ENCODE measurements at regions not wholly inside any gene's neighbourhood (a gene's known extent, or its start where the extent isn't known, plus 50 kb on each side); places are given as distances from the start of the nearest gene placed in this dataset.

GRCh38 chr11:111438846-111439520, 59.9 kb upstream of the POU2AF1 start:
- FAIRE-seq, result no peak
- H3K9ac ChIP-seq (ENCODE audit: control insufficient read depth, insufficient read depth, low read length), result no peak overlapping the region; the same call in 1 of the 2 replicates
- no peak for DNase-seq (ENCODE audit: low read depth, low spot score)
- ChIA-PET RAD21 (ENCODE audit: unreplicated experiment) (interaction anchor here (0.6 to 1.9 kb wide), 3 partner anchors 11 to 156 kb away, joined by 3 to 8 read pairs (median 3); no protein-coding TSS in a partner anchor), SMC1A (ENCODE audit: uncharacterized antibody, unreplicated experiment) (interaction anchor here (1.1 to 4.4 kb wide), 7 partner anchors 7 to 162 kb away, joined by 3 to 33 read pairs (median 5); no protein-coding TSS in a partner anchor), CTCF (interaction anchor here (0.6 to 6.8 kb wide), 9 partner anchors 8 to 156 kb away, joined by 3 to 72 read pairs (median 5); no protein-coding TSS in a partner anchor), POLR2A (interaction anchor here (1.7 to 2.7 kb wide), 2 partner anchors 7 to 11 kb away, joined by 3 to 13 read pairs; no protein-coding TSS in a partner anchor)
- no peak overlapping the region for H3K27ac ChIP-seq (ENCODE audit: control insufficient read depth, insufficient read depth)
- 14% methylated on average over 11 of the region's 11 CpGs for WGBS (ENCODE audit: insufficient coverage, insufficient replicate concordance, low lambda C conversion rate, missing lambda C conversion rate)
- H3K79me2 ChIP-seq (ENCODE audit: control insufficient read depth, insufficient read depth, low read length), result no peaks in the 10 kb centered on the region
- ATAC-seq, result peak; percentile 27; the same call in 2 of the 3 replicates
- in situ Hi-C loops (cut with MboI), result no loop called here
- no peaks in the 10 kb centered on the region for H3K36me3 ChIP-seq (ENCODE audit: control insufficient read depth in 2 of 2, insufficient read depth in 2 of 2, low read length in 1 of 2)
- intact Hi-C loops (cut with micrococcal nuclease; ENCODE audit: unreplicated experiment), result no loop called here
- no peaks in the 10 kb centered on the region; a peak in 1 of 4 replicates for H3K27me3 ChIP-seq (replicated peaks in 1 of 2; ENCODE audit: control insufficient read depth in 2 of 2, insufficient read depth in 2 of 2, low read length in 1 of 2)
- no peak overlapping the region for H3K4me2 ChIP-seq (ENCODE audit: control insufficient read depth, insufficient read depth)
- no peaks in the 10 kb centered on the region; the same call in 1 of the 2 replicates for H3K4me1 ChIP-seq (ENCODE audit: control insufficient read depth, insufficient read depth, low read length)
- H4K20me1 ChIP-seq (ENCODE audit: control insufficient read depth, insufficient read depth), result no peaks in the 10 kb centered on the region
- H2AFZ ChIP-seq (ENCODE audit: control insufficient read depth, low read depth, low read length), result no peak overlapping the region
- no peak overlapping the region for H3K4me3 ChIP-seq
- BruUV-seq (replicated peaks), result no TSS peak
- H3K9me3 ChIP-seq (replicated peaks; ENCODE audit: control insufficient read depth, insufficient read depth, low read length), result no peaks in the 10 kb centered on the region
- TF ChIP-seq KAT2A (conservative IDR thresholded peaks at IDR 0.05; ENCODE audit: control insufficient read depth, low read depth, low read length) (no peak), PML (IDR thresholded peaks at IDR 0.05; ENCODE audit: low read length) (no peak), POLR2AphosphoS2 (IDR thresholded peaks at IDR 0.05; ENCODE audit: low read depth, low read length) (no peak), PRDM15 (CRISPR knock-in tag; IDR thresholded peaks at IDR 0.05) (no peak), HSF1 (IDR thresholded peaks at IDR 0.05; ENCODE audit: low read depth, low read length) (no peak), BHLHE40 (IDR thresholded peaks at IDR 0.05; ENCODE audit: borderline replicate concordance in 1 of 2, low read depth in 2 of 2, low read length in 1 of 2) (no peak), KLF5 (IDR thresholded peaks at IDR 0.05; ENCODE audit: partially characterized antibody) (no peak), SRF (IDR thresholded peaks at IDR 0.05; ENCODE audit: low read depth in 2 of 2, low read length in 2 of 2) (no peak), YBX1 (IDR thresholded peaks at IDR 0.05) (no peak), USF1 (IDR thresholded peaks at IDR 0.05; ENCODE audit: borderline replicate concordance, extremely low read length, insufficient read depth, low read depth, low read length) (no peak), BACH1 (IDR thresholded peaks at IDR 0.05; ENCODE audit: borderline replicate concordance) (no peak), NR2C1 (IDR thresholded peaks at IDR 0.05) (no peak), ZZZ3 (IDR thresholded peaks at IDR 0.05; ENCODE audit: control insufficient read depth, insufficient read length, low read depth) (no peak), FOXM1 (IDR thresholded peaks at IDR 0.05; ENCODE audit: low read depth, low read length) (no peak), RFX5 (IDR thresholded peaks at IDR 0.05; ENCODE audit: low read depth, low read length) (no peak)
